Testis (tissue), 2 donors: ENCODE measurements at regions not wholly inside any gene's neighbourhood (a gene's known extent, or its start where the extent isn't known, plus 50 kb on each side); places are given as distances from the start of the nearest gene placed in this dataset.
"Not testable (repeated sequence)": the region's sequence is repeated elsewhere in the genome, so short reads cannot be mapped to it uniquely, and the experiment has no call there.

Source experiments
- DNase-seq: peaks from one replicate; pipeline ENCODE4 v3.0.0-alpha.2; 2019
- H3K27ac ChIP-seq, 2 donors: fragments of 200-600 bp; sonication (generic); one replicate each; pipeline ENCODE4 v1.5.1; 2019
- H3K27me3 ChIP-seq: fragments of 200-600 bp; sonication (generic); one replicate; pipeline ENCODE4 v1.5.1; 2019
- H3K36me3 ChIP-seq: fragments of 200-600 bp; sonication (generic); one replicate; pipeline ENCODE4 v1.5.1; 2017; ENCODE audit warnings: low read depth; ENCODE audit errors: missing control alignments
- H3K4me1 ChIP-seq: fragments of 200-600 bp; sonication (generic); one replicate; pipeline ENCODE4 v1.5.1; 2019
- H3K4me3 ChIP-seq, 2 donors: fragments of 200-600 bp; sonication (generic); one replicate each; pipeline ENCODE4 v1.5.1; 2017 to 2019
- H3K9me3 ChIP-seq: fragments of 200-600 bp; sonication (generic); one replicate; pipeline ENCODE4 v1.5.1; 2017
- POLR2A ChIP-seq: fragments of 450-650 bp; IDR thresholded peaks from one replicate; pipeline ENCODE4 v1.6.1; 2017; ENCODE audit warnings: antibody characterized with exemption, mild to moderate bottlenecking, moderate library complexity
- WGBS, 2 donors: methylation state at CpG; one replicate each; pipeline ENCODE4 v1.1.5; 2018; 5-methylcytosine and 5-hydroxymethylcytosine counted together
- intact Hi-C: fragments of 100-400 bp; cut with DNase I; formaldehyde crosslinking; loops from one replicate; pipeline ENCODE4 v1.15.1; 2023; ENCODE audit warnings: low total_unique reads
- TF ChIP-seq, protein P1 (sequence below), 3 experiments: fragments of 450-650 bp in 2 of 3; fragments of 200-600 bp in 1 of 3; sonication (generic) in 1 of 3; IDR thresholded peaks; one replicate each; pipeline ENCODE4 v1.5.1; 2016 to 2019; ENCODE audit warnings: antibody characterized with exemption in 3 of 3, mild to moderate bottlenecking in 2 of 3, moderate library complexity in 1 of 3

DNA sequence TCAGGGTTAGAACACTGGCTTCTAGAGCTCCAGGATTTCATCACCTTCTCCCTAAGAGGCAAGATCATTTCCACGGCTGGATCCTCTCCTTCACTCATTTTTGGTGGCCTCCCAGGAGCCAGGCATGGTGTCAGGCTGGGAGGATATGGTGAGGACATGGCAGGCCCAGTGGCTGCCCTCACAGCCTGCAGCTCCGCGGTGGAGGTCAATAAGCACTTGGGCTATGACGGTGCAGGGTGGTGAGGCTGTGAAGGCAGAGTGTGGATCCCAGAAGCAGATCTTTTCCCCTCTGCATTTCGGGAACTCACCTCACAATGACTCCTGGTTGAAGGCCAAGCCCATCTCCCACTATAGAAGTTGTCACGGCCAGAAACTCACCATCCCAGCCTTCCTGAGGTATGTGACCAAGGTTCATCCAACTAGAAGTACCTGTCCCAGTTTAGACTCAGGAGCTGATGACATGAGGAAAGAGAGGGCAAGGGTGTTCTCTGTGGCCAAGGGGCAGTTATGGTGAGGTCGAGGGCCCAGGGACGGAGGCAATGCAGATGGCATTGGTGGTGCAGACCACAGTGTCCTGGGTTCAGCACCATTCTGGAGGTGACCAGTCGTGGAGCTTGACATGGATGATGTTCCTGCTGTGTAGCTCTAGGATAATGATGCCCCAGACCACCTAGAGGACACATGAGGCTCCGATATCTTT, 100.1 kb upstream of the SMAD3 start:
- H3K9me3 ChIP-seq, result no peaks in the 10 kb centered on the region
- no peaks in the 10 kb centered on the region for H3K4me1 ChIP-seq
- intact Hi-C loops, result no loop called here
- H3K27ac ChIP-seq, result no peak overlapping the region
- TF ChIP-seq POLR2A, result no peak
- TF ChIP-seq, protein P1, sequence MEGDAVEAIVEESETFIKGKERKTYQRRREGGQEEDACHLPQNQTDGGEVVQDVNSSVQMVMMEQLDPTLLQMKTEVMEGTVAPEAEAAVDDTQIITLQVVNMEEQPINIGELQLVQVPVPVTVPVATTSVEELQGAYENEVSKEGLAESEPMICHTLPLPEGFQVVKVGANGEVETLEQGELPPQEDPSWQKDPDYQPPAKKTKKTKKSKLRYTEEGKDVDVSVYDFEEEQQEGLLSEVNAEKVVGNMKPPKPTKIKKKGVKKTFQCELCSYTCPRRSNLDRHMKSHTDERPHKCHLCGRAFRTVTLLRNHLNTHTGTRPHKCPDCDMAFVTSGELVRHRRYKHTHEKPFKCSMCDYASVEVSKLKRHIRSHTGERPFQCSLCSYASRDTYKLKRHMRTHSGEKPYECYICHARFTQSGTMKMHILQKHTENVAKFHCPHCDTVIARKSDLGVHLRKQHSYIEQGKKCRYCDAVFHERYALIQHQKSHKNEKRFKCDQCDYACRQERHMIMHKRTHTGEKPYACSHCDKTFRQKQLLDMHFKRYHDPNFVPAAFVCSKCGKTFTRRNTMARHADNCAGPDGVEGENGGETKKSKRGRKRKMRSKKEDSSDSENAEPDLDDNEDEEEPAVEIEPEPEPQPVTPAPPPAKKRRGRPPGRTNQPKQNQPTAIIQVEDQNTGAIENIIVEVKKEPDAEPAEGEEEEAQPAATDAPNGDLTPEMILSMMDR (IDR thresholded peaks at IDR 0.05), result no peak
- H3K4me3 ChIP-seq, result no peak overlapping the region
- WGBS, 2 donors, result 87 to 94% methylated on average over 10 of the region's 10 CpGs
- no peaks in the 10 kb centered on the region for H3K36me3 ChIP-seq
- no peaks in the 10 kb centered on the region for H3K27me3 ChIP-seq
- DNase-seq, result no peak

DNA sequence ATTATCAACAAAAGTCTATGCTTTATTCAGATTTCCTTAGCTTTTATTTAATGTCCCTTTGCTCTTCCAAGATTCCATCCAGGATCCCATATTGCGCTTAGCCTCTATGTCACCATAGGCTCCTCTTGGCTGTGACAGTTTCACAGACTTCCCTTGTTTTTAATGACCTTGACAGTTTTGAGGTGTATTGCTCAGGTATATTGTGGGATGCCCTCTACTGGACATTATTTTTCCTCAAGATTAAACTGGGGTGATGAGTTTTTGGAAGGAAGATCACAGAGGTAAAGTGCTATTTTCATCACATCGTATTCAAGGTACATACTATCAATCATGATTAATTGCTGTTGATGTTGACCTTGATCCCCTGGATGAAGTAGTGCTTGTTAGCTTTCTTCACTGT, 99.1 kb upstream of the SMAD3 start:
- 67 to 81% methylated on average over 2 of the region's 2 CpGs for WGBS, 2 donors
- no peaks in the 10 kb centered on the region for H3K36me3 ChIP-seq
- no peak for DNase-seq
- intact Hi-C loops, result no loop called here
- H3K27me3 ChIP-seq, result no peaks in the 10 kb centered on the region
- no peak overlapping the region for H3K27ac ChIP-seq
- no peak overlapping the region for H3K4me3 ChIP-seq
- H3K4me1 ChIP-seq, result no peaks in the 10 kb centered on the region
- TF ChIP-seq, protein P1 (IDR thresholded peaks at IDR 0.05), result no peak
- no peak for TF ChIP-seq POLR2A
- H3K9me3 ChIP-seq, result no peaks in the 10 kb centered on the region

DNA sequence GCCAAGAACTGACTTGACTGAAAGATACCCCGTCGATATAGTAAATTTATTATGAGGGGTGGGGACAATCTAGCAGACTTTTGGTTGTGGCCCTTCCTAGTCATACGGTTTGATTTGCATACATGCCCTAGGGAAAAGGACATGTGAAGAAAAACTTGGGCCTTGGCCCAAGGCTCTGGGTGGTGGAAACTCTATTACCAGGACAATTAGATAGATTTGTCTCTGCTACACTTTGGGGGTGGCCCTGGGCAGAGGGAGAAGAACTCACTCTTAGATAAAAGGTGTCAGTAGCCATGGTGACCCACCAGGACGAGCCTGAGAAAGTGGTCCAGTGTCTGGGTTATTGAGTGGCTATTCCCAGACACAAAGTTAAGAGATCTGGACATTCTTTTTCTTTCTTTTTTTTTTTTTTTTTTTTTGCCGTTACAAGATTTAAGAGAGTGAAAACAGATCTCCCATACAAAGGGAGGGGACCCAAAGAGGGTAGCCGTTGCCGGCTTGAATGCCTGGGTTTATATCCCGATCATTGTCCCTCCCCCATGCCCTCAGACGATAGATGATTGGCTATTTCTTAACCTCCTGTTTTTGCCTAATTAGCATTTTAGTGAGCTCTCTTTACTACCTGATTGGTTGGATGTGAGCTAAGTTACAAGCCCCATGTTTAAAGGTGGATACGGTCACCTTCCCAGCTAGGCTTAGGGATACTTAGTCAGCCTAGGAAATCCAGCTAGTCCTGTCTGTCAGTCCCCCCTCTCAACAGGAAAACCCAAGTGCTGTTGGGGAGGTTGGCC, 96.4 kb upstream of the SMAD3 start:
- no peaks in the 10 kb centered on the region for H3K27me3 ChIP-seq
- H3K4me3 ChIP-seq, result no peak overlapping the region
- H3K4me1 ChIP-seq, result no peaks in the 10 kb centered on the region
- TF ChIP-seq POLR2A, result no peak
- TF ChIP-seq, protein P1 (IDR thresholded peaks at IDR 0.05), result no peak
- no peaks in the 10 kb centered on the region for H3K9me3 ChIP-seq
- no peak overlapping the region for H3K27ac ChIP-seq
- DNase-seq, result no peak
- intact Hi-C loops, result no loop called here
- no peaks in the 10 kb centered on the region for H3K36me3 ChIP-seq
- WGBS, 2 donors, result 88 to 92% methylated on average over 10 of the region's 10 CpGs

DNA sequence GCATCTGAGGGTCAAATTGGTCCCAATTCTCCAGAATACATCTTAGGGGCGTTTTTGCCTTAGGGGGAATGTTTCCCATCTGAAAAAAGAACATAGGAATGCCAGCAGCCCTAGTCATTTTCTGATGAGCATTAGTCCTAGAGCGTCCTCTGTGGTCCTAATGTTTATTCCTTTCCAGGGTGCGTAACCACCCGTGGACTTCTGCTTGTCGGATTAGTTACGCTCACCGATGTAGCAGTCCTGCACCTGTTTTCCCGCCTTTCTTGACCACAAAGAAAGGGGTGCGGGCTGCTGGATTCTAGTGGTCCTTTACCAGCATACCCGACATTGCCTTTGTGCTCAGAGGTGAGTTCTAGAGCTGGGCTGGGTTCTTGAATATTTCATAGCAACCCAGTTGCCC, 91.3 kb upstream of the SMAD3 start:
- H3K9me3 ChIP-seq, H3K27me3 ChIP-seq, intact Hi-C loops, H3K4me3 ChIP-seq, H3K36me3 ChIP-seq, H3K27ac ChIP-seq, DNase-seq, H3K4me1 ChIP-seq: not testable (repeated sequence)
- WGBS, 2 donors, result 90 to 97% methylated on average over 10 of the region's 10 CpGs

DNA sequence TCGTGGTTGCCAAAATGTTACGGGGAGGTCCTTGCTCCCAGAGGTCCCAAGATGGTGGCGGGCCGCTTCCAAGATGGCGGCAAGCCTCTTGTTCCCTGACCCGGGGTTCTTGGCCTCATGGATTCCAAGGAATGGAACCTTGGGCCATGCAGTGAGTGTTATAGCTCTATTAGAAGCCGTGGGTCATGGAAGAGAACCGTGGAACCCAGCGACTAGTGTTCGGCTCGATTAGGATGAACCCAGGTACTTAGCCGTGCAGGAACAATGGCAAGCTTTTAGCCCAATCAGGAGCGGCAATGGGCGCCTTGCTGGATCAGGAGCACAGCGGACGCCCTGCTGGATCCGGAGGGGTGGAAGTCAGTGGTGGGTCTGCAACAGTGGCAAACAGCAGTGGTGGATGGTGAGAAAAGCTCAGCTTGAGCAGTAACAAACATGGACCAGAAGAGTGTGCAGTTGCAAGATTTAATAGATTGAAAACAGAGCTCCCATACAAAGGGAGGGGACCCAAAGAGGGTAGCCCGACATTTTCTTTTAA, 89.2 kb upstream of the SMAD3 start:
- WGBS, 2 donors, result 93% methylated on average over 18 of the region's 18 CpGs
- H3K27ac ChIP-seq, H3K4me3 ChIP-seq, H3K4me1 ChIP-seq, H3K36me3 ChIP-seq, H3K27me3 ChIP-seq, intact Hi-C loops, DNase-seq, H3K9me3 ChIP-seq: not testable (repeated sequence)

DNA sequence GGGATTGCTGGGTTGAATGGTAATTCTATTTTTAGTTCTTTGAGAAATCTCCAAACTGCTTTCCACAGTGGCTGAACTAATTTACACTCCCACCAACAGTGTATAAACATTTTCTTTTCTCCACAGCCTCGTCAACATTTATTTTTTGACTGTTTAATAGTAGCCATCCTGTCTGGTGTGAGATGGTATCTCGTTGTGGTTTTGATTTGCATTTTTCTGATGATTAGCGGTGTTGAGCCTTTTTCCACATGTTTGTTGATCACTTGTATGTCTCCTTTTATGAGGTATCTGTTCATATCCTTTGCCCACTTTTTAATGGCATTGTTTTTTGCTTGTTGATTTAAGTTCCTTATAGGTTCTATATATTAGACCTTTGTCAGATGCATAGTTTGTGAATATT, 85.1 kb upstream of the SMAD3 start:
- 76 to 77% methylated on average over 3 of the region's 3 CpGs for WGBS, 2 donors
- intact Hi-C loops, H3K27ac ChIP-seq: not testable (repeated sequence)

More for the DNA sequence above, 85.1 kb upstream of the SMAD3 start:
- DNase-seq, H3K27me3 ChIP-seq, H3K9me3 ChIP-seq, H3K4me3 ChIP-seq, H3K36me3 ChIP-seq, H3K4me1 ChIP-seq: not testable (repeated sequence)
